ENCODE measurements at regions not wholly inside any gene's neighbourhood (a gene's known extent, or its start where the extent isn't known, plus 50 kb on each side); places are given as distances from the start of the nearest gene placed in this dataset.

- DNase-seq: no peak
These were observed 50.8 kb upstream of the OCM2 start for GRCh38 chr7:98040626-98041360.

- DNase-seq: no peak
These were observed 56.8 kb upstream of the OCM2 start for GRCh38 chr7:98046816-98047215.

GRCh38 chr7:98049034-98049433 is 57.6 kb upstream of the LMTK2 start:
- DNase-seq: peak; percentile 94

GRCh38 chr7:98051118-98051744 is 55.4 kb upstream of the LMTK2 start:
- DNase-seq: peak; percentile 60

- peak; percentile 86 for DNase-seq
These were observed 52.1 kb upstream of the LMTK2 start for GRCh38 chr7:98054585-98054984.

- DNase-seq: no peak
These were observed 50.1 kb upstream of the LMTK2 start for GRCh38 chr7:98056580-98056979.
